SU-DHL-6 (cell line): ENCODE measurements at regions not wholly inside any gene's neighbourhood (a gene's known extent, or its start where the extent isn't known, plus 50 kb on each side); places are given as distances from the start of the nearest gene placed in this dataset.

Experiments used
- CTCF ChIP-seq: fragments of 200-600 bp; sonication (generic); IDR thresholded peaks from one replicate; pipeline ENCODE4 v1.5.1; 2017; ENCODE audit warnings: antibody characterized with exemption, mild to moderate bottlenecking, low read length, moderate library complexity; ENCODE audit not compliant: insufficient read depth, poor library complexity, severe bottlenecking
- EZH2phosphoT487 ChIP-seq: fragments of 200-600 bp; sonication (generic), shearing (Covaris generic); conservative IDR thresholded peaks from 2 replicates; pipeline ENCODE4 v1.6.1; 2018; ENCODE audit warnings: mild to moderate bottlenecking, antibody characterized with exemption, low read length, moderate library complexity, mixed read lengths

- TF ChIP-seq CTCF, result no peak
- no peak for TF ChIP-seq EZH2phosphoT487
Measured at GRCh38 chr18:60755134-60755533, 382.6 kb upstream of the MC4R start.
